ENCODE measurements at regions not wholly inside any gene's neighbourhood (a gene's known extent, or its start where the extent isn't known, plus 50 kb on each side); places are given as distances from the start of the nearest gene placed in this dataset.

DNA sequence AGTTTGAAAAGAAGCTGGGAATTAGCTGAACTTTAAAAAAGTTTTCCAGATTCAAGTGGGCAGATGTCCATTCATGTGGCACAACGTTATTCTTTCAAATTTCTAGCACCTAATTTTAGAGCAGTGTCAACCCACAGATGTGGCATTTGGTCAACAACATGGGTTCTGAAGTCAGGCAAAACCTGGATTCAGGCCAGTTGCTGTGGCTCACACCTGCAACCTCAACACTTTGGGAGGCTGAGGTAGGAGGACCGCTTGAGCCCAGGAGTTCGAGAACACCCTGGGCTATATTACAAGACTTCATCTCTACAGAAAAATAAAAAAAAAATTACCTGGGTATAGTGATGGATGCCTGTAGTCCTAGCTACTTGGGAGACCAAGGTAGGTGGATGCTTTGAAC lies 380.2 kb upstream of the SALL1 start:
- intact Hi-C loops (cut with DNase I; ENCODE audit: low total_unique reads), result no loop called here
- H3K27ac ChIP-seq, result no peak overlapping the region
- H3K4me1 ChIP-seq, result no peaks in the 10 kb centered on the region
- H3K4me3 ChIP-seq, result no peak overlapping the region
- H3K9me3 ChIP-seq, result no peaks in the 10 kb centered on the region
- TF ChIP-seq, protein P1, sequence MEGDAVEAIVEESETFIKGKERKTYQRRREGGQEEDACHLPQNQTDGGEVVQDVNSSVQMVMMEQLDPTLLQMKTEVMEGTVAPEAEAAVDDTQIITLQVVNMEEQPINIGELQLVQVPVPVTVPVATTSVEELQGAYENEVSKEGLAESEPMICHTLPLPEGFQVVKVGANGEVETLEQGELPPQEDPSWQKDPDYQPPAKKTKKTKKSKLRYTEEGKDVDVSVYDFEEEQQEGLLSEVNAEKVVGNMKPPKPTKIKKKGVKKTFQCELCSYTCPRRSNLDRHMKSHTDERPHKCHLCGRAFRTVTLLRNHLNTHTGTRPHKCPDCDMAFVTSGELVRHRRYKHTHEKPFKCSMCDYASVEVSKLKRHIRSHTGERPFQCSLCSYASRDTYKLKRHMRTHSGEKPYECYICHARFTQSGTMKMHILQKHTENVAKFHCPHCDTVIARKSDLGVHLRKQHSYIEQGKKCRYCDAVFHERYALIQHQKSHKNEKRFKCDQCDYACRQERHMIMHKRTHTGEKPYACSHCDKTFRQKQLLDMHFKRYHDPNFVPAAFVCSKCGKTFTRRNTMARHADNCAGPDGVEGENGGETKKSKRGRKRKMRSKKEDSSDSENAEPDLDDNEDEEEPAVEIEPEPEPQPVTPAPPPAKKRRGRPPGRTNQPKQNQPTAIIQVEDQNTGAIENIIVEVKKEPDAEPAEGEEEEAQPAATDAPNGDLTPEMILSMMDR (IDR thresholded peaks at IDR 0.05), result no peak
- TF ChIP-seq POLR2A (IDR thresholded peaks at IDR 0.05), result no peak
- no peaks in the 10 kb centered on the region for H3K27me3 ChIP-seq
- H3K36me3 ChIP-seq, result no peaks in the 10 kb centered on the region
- DNase-seq, result no peak

DNA sequence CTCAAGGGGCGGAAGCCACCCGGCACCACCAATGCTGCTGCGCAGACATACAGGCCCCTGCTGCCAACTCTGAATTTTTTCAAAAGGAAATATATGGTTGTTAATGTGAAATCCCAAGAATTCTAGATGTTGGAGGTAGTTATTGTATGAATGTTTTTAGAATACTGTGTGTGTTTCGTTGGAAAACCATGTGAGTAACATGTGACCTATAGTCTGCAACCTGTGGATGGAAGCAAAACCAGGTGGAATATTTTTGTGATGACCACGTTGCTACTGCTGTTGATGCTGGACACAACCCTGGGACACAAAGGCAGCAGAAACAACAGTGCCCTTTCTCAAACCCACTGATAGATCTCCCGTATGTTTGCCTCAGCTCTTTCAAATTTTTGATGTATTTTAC lies 376.3 kb upstream of the SALL1 start:
- H3K36me3 ChIP-seq, result no peaks in the 10 kb centered on the region

DNA sequence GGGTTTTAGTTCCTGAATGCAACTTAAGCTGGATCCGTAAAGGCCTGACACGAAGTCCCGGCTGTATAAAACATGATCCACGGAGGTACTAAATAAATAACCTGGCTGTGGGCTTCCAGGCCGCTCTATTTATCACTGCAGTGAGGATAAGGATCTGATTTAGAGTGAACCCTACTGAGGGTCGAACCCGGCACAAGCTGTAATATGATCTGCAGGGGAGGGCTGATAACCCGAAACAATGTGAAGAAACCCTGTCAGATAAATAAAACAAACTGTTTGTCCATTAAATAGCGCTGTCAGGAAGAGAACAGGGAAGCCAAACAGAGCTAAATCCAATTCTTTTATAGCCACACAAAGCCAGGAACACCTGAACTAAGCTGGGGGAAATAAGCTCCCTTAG lies 375.6 kb upstream of the SALL1 start:
- Histone ChIP-seq H3K27ac (peak overlapping the region in 1 of 2 donors; percentile 50), H3K4me3 (no peak overlapping the region), H3K4me1 (no peaks in the 10 kb centered on the region), H3K27me3 (no peaks in the 10 kb centered on the region), H3K9me3 (no peaks in the 10 kb centered on the region), H3K36me3 (no peaks in the 10 kb centered on the region)
- intact Hi-C loops (cut with DNase I; ENCODE audit: low total_unique reads), result no loop called here
- DNase-seq, result peak in 1 of 2 donors; percentile 35
- TF ChIP-seq, protein P1 (IDR thresholded peaks at IDR 0.05), result no peak
- TF ChIP-seq POLR2A (IDR thresholded peaks at IDR 0.05), result no peak

More for the DNA sequence above, 376.3 kb upstream of the SALL1 start:
- Histone ChIP-seq H3K27me3 (no peaks in the 10 kb centered on the region), H3K9me3 (no peaks in the 10 kb centered on the region), H3K27ac (peak overlapping the region in 1 of 2 donors; percentile 50), H3K4me1 (no peaks in the 10 kb centered on the region), H3K4me3 (no peak overlapping the region)
- intact Hi-C loops (cut with DNase I; ENCODE audit: low total_unique reads), result no loop called here
- DNase-seq, result no peak
- TF ChIP-seq POLR2A (IDR thresholded peaks at IDR 0.05), result no peak
- TF ChIP-seq, protein P1 (IDR thresholded peaks at IDR 0.05), result no peak

DNA sequence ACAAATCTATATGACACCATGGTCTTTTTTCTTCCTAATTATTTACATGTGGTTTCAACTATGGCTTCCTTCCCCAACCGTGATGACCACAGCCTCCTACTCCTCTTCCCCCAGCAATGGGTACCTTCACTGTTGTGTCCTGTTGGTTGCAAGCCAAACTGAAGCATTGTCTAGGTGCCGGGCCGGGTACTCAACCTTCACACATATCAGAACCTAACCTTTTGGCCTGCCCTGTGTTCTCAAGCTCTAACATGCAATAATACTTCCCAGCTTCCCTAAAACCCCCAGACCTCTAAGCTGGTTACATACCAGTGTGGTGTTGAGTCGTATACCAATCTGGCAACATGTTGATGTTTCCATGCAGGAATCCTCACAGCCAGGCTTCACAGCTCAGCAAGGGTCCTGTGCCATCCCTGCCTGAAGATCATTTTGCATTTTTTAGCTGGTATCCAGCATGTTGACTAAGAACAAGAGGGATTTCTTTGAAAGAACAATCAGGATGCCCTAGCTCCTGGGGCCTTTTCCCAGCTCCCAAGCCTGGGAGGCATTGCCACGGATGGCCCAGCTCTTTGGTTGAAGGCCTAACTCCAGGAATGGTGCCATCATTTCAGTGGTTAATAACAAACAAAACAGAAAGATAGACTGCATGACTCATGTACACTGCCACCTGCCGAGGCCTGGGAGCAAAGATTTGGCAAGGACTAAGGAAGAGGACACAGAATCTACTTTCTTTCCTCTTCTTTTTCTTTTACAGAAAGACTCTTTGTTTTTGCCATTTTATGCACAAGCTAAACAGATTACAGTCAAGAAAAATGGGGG lies 373.7 kb upstream of the SALL1 start:
- DNase-seq, result no peak
- H3K4me1 ChIP-seq, result no peaks in the 10 kb centered on the region
- no peaks in the 10 kb centered on the region for H3K9me3 ChIP-seq
- intact Hi-C loops (cut with DNase I; ENCODE audit: low total_unique reads), result no loop called here
- H3K36me3 ChIP-seq, result no peaks in the 10 kb centered on the region
- no peaks in the 10 kb centered on the region for H3K27me3 ChIP-seq
- no peak for TF ChIP-seq POLR2A (IDR thresholded peaks at IDR 0.05)
- TF ChIP-seq, protein P1 (IDR thresholded peaks at IDR 0.05), result peak in 2 of 4 experiments; percentile 13 to 21
- H3K4me3 ChIP-seq, result no peak overlapping the region
- H3K27ac ChIP-seq, result no peak overlapping the region

DNA sequence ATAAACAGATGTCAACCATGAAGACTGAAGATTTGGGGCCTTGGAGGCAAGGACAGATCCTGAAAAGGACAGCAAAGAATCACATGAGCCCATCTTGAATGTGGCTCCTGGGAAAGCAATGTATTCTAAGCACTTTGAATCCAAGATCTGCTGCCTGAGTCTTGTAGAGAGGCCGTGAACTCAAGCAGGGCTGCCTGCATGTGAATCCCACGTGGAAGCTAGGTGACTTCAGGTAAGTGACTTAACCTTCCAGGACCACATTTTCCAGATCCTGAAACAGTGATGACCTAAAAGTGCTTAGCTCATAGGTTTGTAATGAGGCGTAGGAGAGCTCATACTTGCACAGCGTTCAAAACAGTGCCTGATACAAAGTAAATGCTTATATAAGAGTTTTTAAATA lies 373.0 kb upstream of the SALL1 start:
- H3K36me3 ChIP-seq, result no peaks in the 10 kb centered on the region
- no peaks in the 10 kb centered on the region for H3K27me3 ChIP-seq
- no peak overlapping the region for H3K4me3 ChIP-seq
- no peaks in the 10 kb centered on the region for H3K9me3 ChIP-seq
- H3K27ac ChIP-seq, result no peak overlapping the region
- H3K4me1 ChIP-seq, result no peaks in the 10 kb centered on the region
- DNase-seq, result no peak
- intact Hi-C loops (cut with DNase I; ENCODE audit: low total_unique reads), result no loop called here
- TF ChIP-seq POLR2A (IDR thresholded peaks at IDR 0.05), result no peak
- TF ChIP-seq, protein P1 (IDR thresholded peaks at IDR 0.05), result no peak

All from uterus (tissue), 3 donors.